ENCODE measurements at regions not wholly inside any gene's neighbourhood (a gene's known extent, or its start where the extent isn't known, plus 50 kb on each side); places are given as distances from the start of the nearest gene placed in this dataset.
"Not testable (repeated sequence)": the region's sequence is repeated elsewhere in the genome, so short reads cannot be mapped to it uniquely, and the experiment has no call there.

DNA sequence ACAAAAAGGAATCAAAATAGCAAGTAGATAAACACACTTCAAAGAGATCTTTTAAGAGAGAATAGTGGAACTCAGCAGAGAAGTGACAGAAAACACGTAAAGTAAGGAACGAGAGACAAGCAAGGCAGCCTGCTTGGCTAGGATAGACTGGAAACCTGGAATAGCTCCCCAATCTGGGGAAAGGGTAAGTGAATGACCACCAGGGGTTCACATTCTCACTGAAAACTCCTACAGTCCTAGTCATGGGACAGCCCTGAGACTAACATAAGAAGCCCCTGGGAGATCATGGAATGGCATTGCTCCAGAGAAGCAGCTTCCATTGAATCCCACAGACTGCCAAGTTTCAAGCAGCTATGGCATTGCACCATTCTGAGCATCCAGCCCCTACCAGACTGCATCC is 363.6 kb upstream of the ARPP21 start:
- H3K27me3 ChIP-seq (ENCODE audit: control insufficient read depth, insufficient read depth, low read length), result no peaks in the 10 kb centered on the region
- TF ChIP-seq, protein P1, sequence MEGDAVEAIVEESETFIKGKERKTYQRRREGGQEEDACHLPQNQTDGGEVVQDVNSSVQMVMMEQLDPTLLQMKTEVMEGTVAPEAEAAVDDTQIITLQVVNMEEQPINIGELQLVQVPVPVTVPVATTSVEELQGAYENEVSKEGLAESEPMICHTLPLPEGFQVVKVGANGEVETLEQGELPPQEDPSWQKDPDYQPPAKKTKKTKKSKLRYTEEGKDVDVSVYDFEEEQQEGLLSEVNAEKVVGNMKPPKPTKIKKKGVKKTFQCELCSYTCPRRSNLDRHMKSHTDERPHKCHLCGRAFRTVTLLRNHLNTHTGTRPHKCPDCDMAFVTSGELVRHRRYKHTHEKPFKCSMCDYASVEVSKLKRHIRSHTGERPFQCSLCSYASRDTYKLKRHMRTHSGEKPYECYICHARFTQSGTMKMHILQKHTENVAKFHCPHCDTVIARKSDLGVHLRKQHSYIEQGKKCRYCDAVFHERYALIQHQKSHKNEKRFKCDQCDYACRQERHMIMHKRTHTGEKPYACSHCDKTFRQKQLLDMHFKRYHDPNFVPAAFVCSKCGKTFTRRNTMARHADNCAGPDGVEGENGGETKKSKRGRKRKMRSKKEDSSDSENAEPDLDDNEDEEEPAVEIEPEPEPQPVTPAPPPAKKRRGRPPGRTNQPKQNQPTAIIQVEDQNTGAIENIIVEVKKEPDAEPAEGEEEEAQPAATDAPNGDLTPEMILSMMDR (IDR thresholded peaks at IDR 0.05; ENCODE audit: insufficient read depth, low read length, severe bottlenecking), result no peak
- no peak for FAIRE-seq
- no peak for DNase-seq (ENCODE audit: low read depth)
- H3K36me3 ChIP-seq (ENCODE audit: control insufficient read depth, insufficient read depth, low read length), result no peaks in the 10 kb centered on the region
- H3K4me3 ChIP-seq (ENCODE audit: low read depth, low read length), result no peak overlapping the region

GRCh38 chr3:35276568-35276967 is 362.8 kb upstream of the ARPP21 start:
- no peak for DNase-seq (ENCODE audit: low read depth)
- Histone ChIP-seq H3K4me3 (ENCODE audit: low read depth, low read length) (no peak overlapping the region), H3K27me3 (ENCODE audit: control insufficient read depth, insufficient read depth, low read length) (no peaks in the 10 kb centered on the region), H3K36me3 (ENCODE audit: control insufficient read depth, insufficient read depth, low read length) (no peaks in the 10 kb centered on the region)
- TF ChIP-seq, protein P1 (IDR thresholded peaks at IDR 0.05; ENCODE audit: insufficient read depth, low read length, severe bottlenecking), result no peak
- FAIRE-seq, result no peak

DNA sequence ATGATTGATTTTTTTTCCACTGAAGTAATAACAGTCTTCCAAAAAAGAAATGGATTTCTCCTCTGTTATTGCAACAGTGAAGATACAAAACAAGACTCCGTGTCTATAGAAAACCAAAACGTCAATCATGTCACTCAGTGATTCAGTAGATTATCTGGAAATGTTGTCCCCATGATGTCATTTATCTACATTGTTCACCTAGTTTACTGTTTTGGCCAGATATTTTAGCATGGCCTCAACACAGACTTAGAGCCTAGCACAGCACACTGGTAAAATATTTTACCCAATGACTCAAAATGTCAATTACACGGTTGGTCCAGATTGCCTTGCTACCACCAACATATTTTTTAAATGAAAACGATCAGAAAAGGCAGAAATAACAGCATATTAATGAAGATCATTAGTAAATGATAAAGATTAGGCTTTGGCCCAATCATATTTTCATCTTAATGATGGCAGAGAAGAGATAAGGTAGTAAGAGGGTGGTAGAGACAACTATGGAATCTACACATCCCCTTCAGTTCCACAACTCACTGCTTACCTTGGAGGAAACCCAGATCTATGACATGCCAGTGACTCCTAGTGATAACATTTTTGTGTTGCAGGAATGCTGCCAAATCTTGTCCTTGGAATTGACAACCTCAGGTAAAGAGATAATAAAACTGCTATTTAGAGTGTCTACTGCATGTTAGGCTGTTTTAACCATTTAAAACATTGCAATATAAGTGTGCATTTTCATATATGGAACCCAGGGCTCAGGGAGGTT is 347.7 kb upstream of the ARPP21 start:
- Histone ChIP-seq H3K27me3 (ENCODE audit: control insufficient read depth, insufficient read depth, low read length) (no peaks in the 10 kb centered on the region), H3K4me3 (ENCODE audit: low read depth, low read length) (no peak overlapping the region), H3K36me3 (ENCODE audit: control insufficient read depth, insufficient read depth, low read length) (no peaks in the 10 kb centered on the region)
- DNase-seq (ENCODE audit: low read depth), result peak; percentile 2
- FAIRE-seq, result no peak
- TF ChIP-seq, protein P1 (IDR thresholded peaks at IDR 0.05; ENCODE audit: insufficient read depth, low read length, severe bottlenecking), result no peak

DNA sequence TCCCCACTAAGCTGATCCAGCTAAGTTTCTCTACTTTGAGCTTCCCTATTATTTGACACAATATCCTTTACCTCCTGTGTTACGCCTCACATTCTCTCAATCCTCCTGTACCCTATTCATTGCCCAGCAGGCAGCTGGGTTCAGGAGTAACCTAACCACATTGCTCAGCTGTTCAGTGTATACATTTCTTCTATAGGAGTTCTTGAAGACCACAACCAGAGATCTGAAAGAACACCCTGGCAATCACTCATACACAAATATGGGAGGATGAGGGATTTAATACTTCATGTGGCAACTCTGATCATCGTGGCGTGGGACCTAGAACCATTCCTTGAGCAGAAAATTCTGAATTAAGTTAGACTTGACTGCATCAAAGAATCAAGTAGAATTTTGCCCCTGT is 346.8 kb upstream of the ARPP21 start:
- TF ChIP-seq, protein P1 (IDR thresholded peaks at IDR 0.05; ENCODE audit: insufficient read depth, low read length, severe bottlenecking), result no peak
- no peak for FAIRE-seq

GRCh38 chr3:35295906-35296305 is 343.4 kb upstream of the ARPP21 start:
- TF ChIP-seq, protein P1 (IDR thresholded peaks at IDR 0.05; ENCODE audit: insufficient read depth, low read length, severe bottlenecking), result no peak

More for the DNA sequence above, 346.8 kb upstream of the ARPP21 start:
- no peak for DNase-seq (ENCODE audit: low read depth)
- H3K36me3 ChIP-seq (ENCODE audit: control insufficient read depth, insufficient read depth, low read length), result no peaks in the 10 kb centered on the region
- no peaks in the 10 kb centered on the region for H3K27me3 ChIP-seq (ENCODE audit: control insufficient read depth, insufficient read depth, low read length)
- H3K4me3 ChIP-seq (ENCODE audit: low read depth, low read length), result no peak overlapping the region

GRCh38 chr3:35296533-35296932 is 342.8 kb upstream of the ARPP21 start:
- TF ChIP-seq, protein P1 (IDR thresholded peaks at IDR 0.05; ENCODE audit: insufficient read depth, low read length, severe bottlenecking), result no peak
- FAIRE-seq, result no peak
- no peak overlapping the region for H3K4me3 ChIP-seq (ENCODE audit: low read depth, low read length)
- no peaks in the 10 kb centered on the region for H3K36me3 ChIP-seq (ENCODE audit: control insufficient read depth, insufficient read depth, low read length)
- H3K27me3 ChIP-seq (ENCODE audit: control insufficient read depth, insufficient read depth, low read length), result no peaks in the 10 kb centered on the region
- DNase-seq (ENCODE audit: low read depth), result no peak

More at GRCh38 chr3:35295906-35296305, 343.4 kb upstream of the ARPP21 start:
- FAIRE-seq (no peak), DNase-seq (ENCODE audit: low read depth) (no peak)
- H3K36me3 ChIP-seq (ENCODE audit: control insufficient read depth, insufficient read depth, low read length), result no peaks in the 10 kb centered on the region
- no peaks in the 10 kb centered on the region for H3K27me3 ChIP-seq (ENCODE audit: control insufficient read depth, insufficient read depth, low read length)
- H3K4me3 ChIP-seq (ENCODE audit: low read depth, low read length), result no peak overlapping the region

GRCh38 chr3:35296944-35297343 is 342.4 kb upstream of the ARPP21 start:
- not testable (repeated sequence) for DNase-seq (ENCODE audit: low read depth); FAIRE-seq; H3K4me3 ChIP-seq (ENCODE audit: low read depth, low read length)

More at GRCh38 chr3:35296944-35297343, 342.4 kb upstream of the ARPP21 start:
- H3K36me3 ChIP-seq (ENCODE audit: control insufficient read depth, insufficient read depth, low read length); H3K27me3 ChIP-seq (ENCODE audit: control insufficient read depth, insufficient read depth, low read length): not testable (repeated sequence)
